Middle frontal gyrus (tissue), 1 donor: ENCODE measurements at regions not wholly inside any gene's neighbourhood (a gene's known extent, or its start where the extent isn't known, plus 50 kb on each side); places are given as distances from the start of the nearest gene placed in this dataset.
"Not testable (repeated sequence)": the region's sequence is repeated elsewhere in the genome, so short reads cannot be mapped to it uniquely, and the experiment has no call there.

Experiments used
- DNase-seq: peaks from one replicate; pipeline ENCODE4 v3.0.0-alpha.2; 2015; ENCODE audit warnings: low spot score; ENCODE audit errors: extremely low spot score

DNA sequence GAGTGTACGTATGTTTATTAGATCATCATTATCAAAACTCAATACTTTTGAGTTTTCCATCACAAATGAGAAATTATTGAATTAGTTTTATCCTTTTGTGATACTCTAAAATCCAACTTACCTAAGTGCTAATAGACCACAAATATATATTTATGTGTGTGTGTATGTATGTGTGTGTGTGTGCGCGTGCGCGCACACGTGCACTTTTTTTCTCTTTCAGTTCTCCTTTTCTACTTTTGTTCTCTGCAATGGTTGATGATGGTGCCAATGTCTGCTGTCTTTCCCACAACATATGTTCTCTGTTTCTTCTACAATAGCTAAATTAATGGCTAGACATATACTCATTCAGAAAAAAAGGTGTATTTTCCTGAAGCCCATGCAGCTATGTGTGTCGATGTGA lies 571.6 kb upstream of the ARPP21 start:
- DNase-seq = no peak

DNA sequence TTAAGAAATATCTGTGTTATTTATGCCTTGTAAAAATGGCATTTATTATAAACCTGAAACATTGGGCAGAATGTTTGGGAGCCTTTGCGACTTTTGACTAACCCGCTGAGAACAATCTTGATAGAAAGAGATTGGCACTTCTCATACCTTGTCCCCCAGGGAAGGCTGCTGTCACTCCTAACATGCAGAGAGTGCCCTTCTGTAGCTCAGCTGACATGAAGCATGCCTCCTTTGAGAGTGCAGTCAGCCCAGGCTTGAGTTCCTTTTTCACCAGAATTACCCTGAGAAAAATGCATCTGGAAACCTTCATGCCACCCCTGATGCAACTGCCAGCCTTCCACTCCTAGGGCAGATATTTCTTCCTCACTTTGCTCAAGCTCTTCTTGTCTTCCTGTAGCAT lies 569.2 kb upstream of the ARPP21 start:
- no peak for DNase-seq

- no peak for DNase-seq
These were observed 567.6 kb upstream of the ARPP21 start for GRCh38 chr3:35071772-35072171.

DNA sequence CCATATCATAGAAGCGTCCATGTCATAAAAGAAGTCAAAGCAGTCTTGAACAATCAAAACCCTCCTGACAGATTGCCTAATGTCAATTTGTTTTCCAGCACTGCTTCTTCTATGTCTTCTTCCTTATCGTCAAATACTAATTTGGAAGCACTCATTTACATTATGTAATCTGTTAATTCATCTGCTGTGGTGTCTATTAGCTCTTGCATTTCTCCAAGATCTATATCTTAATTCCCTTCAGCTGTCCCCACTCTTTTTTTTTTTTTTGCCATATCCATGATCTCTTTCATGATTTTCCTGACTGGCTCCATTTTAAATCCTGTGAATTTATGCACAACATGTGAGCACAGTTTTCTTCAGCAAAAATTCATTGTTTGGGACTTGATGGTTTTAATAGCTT lies 560.5 kb upstream of the ARPP21 start:
- no peak for DNase-seq

DNA sequence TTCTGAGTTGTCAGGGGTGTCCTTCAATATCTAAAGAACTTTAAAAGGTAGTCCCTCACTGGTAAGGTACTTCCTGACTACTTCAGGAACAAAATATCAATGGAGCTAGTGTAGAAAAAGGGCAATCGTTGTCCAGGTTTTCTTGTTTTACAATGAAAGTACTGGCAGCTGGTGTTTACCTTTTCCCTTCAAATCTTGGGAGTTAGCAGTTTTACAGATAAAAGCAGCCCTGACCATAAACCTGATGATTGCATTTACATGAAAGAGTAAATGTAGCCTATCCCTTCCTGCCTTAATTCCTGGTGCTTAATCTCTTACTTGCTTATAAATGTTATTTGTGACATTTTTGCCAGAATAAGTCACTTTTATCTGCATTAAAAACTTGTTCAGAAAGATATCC lies 559.9 kb upstream of the ARPP21 start:
- DNase-seq = no peak

DNA sequence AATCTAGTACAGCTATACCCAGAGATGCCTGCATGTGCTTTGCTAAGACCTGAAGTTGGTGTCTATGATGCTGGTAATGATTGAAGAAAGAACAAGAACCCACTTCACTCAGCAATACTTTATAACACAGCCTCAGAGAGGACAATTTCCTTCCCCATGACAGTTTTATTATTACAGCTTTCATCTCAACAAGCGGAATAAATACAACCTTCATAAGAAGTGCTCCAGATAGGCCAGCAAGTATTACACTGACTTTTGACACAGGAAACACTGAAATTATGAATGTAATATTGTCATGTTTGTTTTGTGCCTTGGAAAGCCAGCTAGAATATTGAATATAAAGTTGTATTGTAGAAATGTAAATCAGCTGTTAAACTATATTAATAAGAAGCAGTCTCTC lies 557.4 kb upstream of the ARPP21 start:
- DNase-seq = no peak

DNA sequence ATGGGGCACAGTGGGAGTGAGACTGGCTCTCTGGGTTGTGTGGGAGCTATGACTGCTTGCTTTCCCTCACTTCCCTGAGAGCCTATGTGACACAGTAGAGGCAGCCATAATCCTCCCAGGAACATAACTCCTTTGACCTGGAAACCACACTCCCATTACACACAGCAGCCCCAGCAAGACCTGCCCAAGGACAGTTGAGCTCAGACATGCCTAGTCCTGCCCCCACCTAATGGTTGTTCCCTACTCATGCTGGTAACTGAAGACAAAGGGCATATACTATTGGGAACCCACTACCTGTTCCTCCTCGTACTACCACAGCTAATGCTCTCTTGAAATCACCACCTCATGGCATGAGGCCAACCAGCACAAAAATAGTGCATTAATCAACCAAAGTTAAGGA lies 550.4 kb upstream of the ARPP21 start:
- DNase-seq = no peak

GRCh38 chr3:35114686-35115085 lies 524.6 kb upstream of the ARPP21 start:
- no peak for DNase-seq

- no peak for DNase-seq
These were observed 519.3 kb upstream of the ARPP21 start for GRCh38 chr3:35120026-35120425.

GRCh38 chr3:35137612-35138011 lies 501.7 kb upstream of the ARPP21 start:
- DNase-seq = no peak

GRCh38 chr3:35141406-35141805 lies 497.9 kb upstream of the ARPP21 start:
- DNase-seq = no peak

- DNase-seq = no peak
These were observed 495.3 kb upstream of the ARPP21 start for GRCh38 chr3:35144011-35144410.

DNA sequence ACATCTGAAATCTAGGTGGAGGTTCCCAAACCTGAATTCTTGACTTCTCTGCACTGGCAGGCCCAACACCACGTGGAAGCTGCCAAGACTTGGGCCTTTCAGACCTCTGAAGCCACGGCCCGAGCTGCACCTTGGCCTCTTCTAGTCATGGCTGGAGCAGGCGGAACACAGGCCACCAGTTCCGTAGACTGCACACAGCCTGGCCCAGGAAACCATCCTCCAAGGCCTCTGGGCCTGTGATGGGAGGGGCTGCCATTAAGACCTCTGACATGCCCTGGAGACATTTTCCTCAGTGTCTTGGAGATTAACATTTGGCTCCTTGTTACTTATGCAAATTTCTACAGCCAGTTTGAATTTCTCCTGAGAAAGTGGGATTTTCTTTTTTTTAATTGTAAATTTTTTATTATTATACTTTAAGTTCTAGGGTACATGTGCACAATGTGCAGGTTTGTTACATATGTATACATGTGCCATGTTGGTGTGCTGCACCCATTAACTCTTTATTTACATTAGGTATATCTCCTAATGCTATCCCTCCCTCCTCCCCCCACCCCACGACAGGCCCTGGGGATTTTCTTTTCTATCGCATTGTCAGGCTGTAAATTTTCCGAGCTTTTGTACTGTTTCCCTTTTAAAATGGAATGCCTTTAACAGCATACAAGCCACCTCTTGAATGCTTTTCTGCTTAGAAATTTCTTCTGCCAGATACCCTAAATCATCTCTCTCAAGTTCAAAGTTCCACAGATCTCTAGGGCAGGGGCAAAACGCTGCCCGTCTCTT lies 492.9 kb upstream of the ARPP21 start:
- DNase-seq = not testable (repeated sequence)

DNA sequence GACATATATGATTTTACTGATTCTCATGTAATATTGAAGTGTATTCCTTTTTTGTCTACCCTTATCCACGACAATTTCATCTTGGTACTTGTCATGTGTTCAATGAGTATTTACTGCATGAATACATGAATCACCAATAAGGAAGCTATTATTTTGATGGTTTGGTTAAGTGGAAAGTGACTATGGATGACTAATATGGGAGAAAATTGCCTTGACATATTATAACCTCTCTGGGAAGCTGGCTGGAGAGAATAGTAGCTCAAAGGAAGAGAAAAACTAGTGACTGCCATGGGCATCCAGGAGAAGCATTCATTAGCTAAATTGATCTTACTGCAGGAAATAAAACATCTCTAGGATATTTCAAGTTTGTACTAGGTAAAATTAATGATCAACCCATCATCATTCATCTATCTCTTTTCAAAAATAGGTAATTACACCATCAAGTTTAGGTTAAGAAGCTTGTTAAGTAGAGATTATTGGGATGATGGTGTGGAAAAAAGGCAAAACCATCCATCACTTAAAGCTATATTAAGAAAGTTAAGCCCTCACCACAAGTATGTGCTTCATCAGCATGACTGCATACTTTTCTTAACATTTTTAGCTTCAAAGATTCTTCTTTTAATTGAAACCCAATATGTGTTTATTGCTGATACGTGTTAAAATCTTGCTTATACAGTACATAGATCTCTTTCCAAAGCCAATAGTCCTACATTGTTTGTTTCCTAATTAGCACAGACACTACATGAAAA lies 455.2 kb upstream of the ARPP21 start:
- DNase-seq = no peak

- no peak for DNase-seq
These were observed 454.6 kb upstream of the ARPP21 start for GRCh38 chr3:35184775-35185174.

DNA sequence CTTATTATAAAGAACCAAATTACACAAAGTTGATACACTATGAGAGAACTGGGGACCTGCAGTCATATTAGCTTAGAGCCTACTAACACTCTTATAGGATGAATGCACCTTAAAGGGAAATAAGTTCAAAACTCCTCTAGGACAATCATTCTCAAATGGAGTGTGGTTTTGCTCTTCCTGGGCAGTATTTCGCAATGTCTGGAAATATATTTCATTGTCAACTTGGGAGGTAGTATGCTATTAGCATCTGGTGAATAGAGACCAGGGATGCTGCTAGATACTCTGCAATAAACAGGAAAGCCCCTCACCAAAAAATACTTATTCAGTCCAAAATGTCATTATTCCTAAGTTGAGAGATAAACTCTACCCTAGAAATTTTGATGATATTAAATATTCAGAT lies 451.4 kb upstream of the ARPP21 start:
- no peak for DNase-seq

- DNase-seq = no peak
These were observed 444.7 kb upstream of the ARPP21 start for GRCh38 chr3:35194666-35195065.

DNA sequence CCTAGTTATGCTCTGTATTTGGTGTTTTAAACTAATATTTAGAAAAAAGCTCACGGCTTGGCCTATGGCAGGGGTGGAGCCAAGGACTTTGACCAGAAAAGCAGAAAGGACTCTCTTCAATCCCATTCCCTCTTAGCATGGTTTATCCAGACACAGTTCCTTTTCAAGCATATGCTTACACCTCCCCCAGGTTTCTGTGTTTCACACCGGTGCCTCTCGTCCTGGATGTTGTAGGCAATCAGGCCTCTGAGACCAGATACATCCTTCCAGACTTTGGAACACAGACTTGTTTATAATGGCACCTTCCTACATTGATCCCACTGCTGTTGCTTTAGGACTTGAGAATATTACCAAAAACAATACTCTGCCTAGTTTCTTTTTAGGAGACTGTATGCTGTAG lies 440.5 kb upstream of the ARPP21 start:
- DNase-seq = no peak

GRCh38 chr3:35200056-35200455 lies 439.3 kb upstream of the ARPP21 start:
- no peak for DNase-seq

DNA sequence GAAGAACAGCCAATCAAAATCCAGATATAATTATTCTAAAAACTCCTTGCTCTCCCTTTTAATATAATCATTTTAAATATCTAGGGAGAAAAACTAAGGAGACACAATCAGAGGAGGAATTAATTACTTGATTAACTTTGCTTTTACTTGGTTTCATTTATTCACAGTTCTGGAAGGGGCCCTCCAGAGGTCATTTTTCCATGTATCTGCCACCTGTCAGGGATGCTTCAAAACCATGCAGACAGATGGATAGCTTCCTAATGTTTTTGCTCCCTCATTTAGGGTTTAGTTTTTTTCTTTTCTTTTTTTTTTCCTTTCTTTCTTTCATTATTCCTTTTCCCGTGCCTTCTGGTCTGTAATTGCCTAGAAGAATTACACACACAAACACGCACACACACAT lies 438.1 kb upstream of the ARPP21 start:
- DNase-seq = no peak

- DNase-seq = no peak
These were observed 423.5 kb upstream of the ARPP21 start for GRCh38 chr3:35215525-35216500.
